Activated CD4-positive, alpha-beta T cell treated with anti-CD3 and anti-CD28 coated beads, Interleukin-2, Interleukin-6, amounts not matched to agents 100 ng/mL and 50 ng/mL, durations not matched to agents 16 hours and 8 hours (primary cell): ENCODE measurements at regions not wholly inside any gene's neighbourhood (a gene's known extent, or its start where the extent isn't known, plus 50 kb on each side); places are given as distances from the start of the nearest gene placed in this dataset.
"Not testable (repeated sequence)": the region's sequence is repeated elsewhere in the genome, so short reads cannot be mapped to it uniquely, and the experiment has no call there.

Source experiments
- DNase-seq: peaks from one replicate; pipeline ENCODE4 v3.0.0-alpha.2; 2020

DNA sequence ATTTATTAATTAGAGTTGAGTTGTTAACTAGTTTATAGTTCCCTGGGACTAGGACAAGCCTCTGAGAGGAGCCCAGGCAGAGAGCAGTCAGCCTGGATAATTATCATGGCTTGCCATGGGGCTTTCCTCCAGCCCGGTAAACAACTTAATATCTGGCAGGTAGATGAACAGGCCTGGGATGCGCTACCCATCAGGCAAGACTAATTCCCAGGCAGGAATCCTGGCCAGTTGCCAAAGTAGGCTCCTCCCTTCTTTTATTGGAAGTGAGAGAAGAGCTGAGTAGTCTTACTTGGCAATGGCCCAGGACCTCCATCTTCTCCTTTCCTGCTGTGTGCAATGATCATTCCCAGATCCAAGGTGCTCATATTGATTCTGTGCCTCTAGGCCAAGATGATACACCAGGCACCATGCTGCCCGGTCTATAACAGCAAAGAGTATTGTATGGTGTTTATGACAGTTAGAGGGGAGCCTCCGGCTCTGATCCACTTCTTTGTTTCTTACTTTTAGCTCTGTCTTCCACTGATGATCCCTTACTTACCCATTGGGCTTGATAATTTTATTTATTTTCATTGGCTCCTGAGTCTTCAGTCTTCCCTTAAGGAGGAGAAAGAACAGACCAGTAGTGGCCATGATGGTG, 408.7 kb downstream of the REEP3 start:
- DNase-seq: no peak

DNA sequence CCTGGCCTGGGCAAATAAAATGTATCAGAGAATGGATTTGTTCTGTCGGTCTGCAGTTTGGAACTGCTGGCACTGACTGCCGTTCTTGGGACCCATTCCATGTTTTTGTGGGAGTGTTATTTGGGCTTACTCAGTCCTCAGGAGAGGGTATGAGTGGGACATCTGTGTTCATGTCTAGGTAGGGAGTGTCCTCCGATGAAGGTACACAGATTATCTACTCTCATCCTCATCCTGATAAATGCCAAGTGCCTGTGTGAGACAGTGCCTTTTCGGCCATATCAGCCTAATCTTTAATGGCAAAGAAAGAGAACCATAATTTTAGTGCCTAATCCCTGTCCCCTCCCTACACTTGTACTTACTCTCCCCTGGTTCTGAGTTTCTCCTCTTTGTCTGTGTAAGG, 409.4 kb downstream of the REEP3 start:
- no peak for DNase-seq

DNA sequence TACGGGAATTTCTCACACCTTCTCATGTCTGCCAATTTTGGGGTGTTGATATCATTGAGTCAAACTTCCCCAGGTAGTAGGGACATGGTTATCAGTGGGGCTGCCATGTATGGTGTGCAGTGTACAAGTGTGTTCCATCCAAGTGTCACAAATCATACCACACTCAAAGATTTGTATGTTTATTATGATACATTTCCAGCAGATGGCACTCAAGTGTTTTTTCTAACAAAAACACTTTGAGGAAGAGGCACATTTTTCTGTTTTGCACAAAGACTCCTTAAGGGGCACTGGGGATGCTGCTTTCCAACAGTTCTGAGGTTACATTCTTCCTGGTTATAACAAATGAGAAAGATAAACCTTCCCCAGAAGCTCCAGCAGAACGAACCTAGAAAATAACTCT, 414.5 kb downstream of the REEP3 start:
- no peak for DNase-seq

DNA sequence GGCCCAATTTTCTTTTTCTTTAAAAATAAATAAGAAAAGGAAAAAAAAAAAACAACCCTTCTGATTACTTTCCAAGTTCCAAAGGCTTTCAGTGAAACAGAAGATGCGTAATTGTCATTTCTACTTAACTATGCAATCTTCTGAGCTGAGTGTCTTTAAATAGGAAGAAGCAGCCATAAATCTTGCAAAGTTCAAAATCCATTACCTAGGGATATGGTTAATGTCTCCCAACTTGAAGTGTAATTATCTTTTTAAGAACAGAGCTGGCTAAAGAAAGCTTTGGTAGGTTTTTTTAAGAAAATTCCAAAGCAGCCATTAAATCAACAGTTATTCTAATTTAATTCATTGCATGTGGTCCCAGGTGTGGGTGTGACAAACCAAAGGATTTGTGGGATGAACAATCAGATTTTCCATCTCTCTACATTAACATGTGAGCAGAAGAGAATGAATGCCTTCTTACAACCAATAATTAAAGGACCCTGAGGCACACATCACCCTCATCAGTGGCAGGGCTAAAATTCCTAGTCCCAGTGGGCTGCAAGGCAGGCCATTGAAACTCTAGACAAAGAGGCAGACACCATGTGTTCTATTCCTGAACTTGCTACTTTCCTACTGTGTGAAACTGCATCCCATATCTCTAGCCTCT, 419.2 kb downstream of the REEP3 start:
- no peak for DNase-seq

DNA sequence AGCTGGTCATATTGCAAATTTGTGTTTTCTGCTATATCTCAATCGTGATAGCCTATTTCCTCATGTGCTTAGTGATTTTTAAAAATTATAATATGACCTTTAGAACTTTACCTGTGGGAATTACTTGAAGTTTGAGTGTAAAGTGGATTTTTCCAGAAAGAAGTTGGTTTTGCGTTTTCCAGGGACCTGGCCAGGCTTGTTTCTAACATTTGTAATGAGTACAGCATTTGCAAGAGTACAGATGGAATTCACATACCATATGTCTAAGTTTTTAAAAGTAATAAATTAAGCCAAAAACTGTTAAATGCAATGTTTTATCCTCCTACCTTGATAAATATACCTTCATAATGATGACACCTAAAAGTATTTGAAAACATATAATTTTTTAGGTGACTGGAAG, 443.2 kb downstream of the REEP3 start:
- no peak for DNase-seq

DNA sequence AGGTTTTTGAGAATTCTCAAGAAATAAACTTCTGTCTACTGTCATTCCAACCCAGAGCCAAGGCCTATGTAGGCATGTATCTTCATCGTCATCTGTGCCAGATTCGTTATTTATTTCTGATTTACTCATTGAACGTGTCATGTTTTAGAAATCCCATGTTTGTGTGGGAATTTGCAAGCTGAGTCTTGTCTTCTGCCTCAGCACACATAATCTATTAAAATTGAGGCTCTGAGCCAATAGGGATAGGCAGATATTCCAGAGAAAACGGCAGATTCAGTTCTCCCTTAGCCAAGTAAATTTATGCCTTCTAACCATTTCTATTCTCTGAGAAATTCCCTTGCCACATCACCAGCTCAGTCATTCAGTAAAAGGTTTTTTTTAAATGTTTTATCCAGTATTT, 444.6 kb downstream of the REEP3 start:
- DNase-seq: no peak

DNA sequence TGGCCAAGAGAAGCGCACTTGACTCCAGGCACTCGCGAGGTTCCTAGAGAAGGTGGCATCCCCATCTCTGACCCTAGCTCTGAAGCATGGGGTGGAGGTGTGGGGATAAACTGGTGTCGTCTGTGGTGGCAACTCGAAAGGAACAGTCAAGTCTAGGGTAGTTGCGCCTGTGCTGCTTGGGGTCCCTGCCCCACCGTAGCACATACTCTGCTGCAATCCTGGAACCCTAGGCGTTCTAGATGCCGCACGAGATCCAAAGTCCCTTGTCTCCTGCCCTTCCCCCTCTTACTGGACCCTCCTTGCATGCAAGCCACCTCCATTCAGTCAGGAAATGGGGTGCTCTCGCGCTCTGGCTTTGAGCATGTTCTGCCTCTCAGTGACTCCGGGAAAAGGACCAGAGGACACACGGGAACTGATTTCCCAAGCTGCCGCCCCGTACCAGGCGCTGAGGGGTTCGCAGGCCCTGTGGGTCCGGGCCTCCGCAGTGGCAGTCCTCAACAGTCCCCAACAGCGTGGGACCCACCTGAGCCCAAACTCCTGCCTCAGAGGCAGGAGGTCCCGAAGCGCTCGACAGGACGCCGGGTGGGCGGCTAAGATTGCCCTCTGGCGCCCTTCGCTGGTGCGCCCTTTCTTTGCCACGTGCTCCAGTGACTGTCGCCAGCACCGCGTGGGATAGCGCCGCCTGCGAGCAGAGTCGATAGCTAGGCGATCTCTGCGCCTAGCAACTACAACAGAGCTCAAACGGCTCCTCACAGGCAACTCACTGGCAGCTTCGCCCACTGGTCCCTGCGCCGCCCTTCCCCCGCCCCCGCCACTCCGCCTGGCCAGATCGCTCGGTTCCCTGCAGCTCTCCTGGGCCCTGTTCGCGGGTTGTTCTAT, 452.0 kb downstream of the REEP3 start:
- DNase-seq: no peak

DNA sequence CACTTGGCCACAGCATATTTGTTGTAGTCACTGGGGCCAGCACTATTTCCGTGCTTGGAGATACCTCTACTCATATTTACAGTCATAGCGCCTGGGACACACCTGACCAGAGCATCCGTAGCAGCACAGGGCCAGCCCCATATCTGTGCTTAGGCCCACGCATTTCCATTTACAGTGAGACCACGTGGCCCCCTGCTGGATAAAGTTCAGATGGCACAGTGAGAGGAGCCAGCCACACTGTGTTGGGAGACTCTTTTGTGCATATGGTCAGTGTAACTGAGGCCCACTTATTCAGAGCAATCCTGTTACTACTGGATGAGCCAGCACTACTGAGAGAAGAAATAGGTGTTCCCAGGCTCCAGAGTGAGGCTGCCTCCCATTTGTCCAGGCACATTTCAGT, 455.3 kb downstream of the REEP3 start:
- DNase-seq: peak; percentile 64

DNA sequence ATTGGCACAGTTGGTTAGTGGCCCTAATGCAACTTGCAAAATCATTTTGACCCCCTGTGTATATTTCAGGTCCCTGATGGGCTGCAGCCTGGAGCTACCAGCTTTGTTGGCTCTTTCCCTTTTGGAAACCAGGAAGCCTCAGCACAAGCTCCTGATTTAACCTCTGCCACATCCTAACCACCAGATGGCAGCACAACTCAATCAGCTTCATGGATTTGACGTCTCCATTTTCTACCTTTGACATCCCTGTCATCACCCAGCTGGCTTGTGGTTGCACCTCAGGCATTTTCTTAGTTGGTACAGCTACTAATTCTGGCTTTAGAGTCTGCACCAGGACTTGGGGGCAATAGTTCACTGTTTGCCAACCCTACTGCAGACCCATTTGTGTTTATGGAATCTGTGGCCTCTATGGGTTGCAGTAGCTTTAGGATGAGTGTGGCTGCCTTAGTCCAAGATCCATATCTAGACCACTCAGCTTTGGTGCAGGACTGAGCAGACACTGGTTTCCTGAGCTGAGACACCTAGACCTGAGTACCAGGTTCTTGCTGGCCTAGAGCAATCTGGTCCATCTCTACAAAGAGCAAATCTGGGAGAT, 456.2 kb downstream of the REEP3 start:
- peak; percentile 54 for DNase-seq

DNA sequence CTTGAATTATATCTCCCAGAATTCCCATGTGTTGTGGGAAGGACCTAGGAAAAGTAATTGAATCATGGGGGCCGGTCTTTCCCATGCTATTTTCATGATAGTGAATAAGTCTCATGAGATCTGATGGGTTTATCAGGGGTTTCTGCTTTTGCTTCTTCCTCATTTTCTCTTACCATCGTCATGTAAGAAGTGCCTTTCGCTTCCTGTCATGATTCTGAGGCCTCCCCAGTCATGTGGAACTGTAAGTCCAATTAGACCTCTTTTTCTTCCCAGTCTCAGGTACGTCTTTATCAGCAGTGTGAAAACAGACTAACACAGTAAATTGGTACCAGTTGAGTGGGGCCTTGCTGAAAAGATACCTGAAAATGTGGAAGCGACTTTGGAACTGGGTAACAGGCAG, 459.7 kb downstream of the REEP3 start:
- DNase-seq: not testable (repeated sequence)

DNA sequence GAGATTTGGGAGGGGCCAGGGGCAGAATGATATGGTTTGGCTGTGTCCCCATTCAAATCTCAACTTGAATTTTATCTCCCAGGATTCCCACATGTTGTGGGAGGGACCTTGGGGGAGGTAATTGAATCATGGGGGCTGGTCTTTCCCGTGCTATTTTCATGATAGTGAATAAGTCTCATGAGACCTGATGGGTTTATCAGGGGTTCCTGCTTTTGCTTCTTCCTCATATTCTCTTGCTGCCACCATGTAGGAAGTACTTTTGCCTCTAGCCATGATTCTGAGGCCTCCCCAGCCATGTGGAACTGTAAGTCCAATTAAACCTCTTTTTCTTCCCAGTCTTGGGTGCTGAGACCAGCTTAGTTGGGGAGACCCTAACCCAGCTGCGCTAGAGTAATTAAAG, 462.9 kb downstream of the REEP3 start:
- DNase-seq: not testable (repeated sequence)

DNA sequence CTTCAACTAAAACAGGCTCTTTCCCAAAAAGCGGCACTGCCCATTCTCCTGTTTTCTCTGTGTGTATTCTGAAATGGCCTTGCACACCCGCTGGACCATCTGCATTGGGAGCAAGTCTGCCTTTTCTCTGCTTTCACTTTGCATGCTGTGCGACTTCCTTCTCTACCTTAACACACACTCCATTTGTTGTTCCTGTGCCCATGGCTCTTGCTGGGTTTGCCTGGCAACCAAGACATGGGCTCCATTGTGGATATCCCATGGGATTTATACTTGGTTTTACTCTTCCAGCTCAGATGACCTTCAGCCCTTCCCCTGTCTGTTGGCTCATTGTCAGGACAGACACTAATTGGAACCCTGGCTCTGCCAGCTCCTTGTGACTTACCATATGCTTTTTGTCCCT, 465.3 kb downstream of the REEP3 start:
- no peak for DNase-seq

DNA sequence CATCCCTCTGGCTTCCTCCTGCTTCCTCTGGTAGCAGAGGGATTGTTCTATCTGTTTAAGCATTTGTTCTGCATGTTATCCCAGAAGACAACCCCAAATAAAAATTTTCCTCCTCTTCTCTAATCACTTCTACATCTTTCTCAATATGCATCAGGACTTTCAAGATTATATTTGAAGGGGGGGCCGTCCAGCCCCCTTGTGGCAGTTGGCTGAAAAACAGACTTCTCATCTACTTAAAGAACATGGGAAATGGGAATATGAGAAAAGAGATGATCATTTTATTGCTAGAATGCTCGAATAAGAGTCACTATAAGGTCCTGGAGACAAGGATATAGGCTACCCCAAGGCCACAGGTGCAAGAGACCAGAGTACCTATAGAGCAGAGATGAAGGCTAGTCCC, 466.0 kb downstream of the REEP3 start:
- no peak for DNase-seq

DNA sequence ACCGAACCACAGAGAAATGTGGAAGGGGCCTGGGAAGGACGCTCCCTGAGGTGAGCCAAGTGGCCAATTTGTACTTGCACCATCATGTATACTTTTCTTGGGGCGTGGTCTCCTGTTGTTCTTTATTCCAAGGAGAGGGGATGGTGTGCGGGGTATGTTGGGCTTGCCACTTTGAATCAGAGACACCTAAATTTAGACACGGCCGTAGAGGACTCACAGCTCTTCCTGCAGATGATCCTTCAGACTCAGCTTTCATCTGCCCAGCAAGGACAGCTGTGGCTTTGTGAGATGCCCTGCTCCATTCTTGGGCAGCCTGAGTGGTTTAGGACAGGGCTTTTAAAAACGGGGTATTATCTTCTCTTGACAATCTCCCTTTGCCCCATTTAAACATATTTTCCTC, 473.2 kb downstream of the REEP3 start:
- no peak for DNase-seq

DNA sequence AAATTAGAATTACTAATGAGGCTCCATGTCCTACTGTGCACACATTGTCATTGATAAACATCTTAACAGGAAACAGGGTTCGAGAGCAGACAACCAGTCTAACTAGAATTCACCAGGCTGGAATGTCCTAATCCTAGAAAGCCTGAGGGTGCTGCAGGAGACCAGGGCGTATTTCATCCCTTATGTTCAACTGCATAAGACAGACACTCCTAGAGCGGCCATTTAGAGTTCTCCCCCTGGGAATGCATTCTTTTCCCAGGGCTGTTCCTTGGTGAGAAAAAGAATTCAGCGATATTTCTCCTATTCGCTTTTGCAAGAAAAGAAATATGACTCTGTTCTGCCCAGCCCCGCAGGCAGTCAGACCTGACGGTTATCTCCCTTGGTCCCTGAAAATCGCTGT, 486.0 kb downstream of the REEP3 start:
- no peak for DNase-seq

DNA sequence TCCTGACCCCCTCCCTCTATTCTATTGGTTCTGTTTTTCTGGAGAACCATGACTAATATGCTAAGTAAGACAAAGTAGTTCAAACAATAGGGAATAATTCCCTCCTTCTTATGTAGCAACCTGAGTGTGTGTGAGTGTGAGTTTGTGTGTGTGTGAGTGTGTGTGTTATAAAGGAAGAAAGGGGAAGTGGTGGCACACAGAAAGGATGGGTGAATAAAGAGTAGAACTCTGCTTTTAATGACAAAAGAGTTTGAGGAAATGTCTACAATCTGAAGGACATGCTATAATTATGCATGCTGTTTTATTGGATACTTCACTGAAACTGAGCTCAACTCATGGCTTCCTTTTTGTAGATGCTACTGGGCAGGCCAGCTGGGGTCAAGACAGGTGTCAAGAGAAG, 489.5 kb downstream of the REEP3 start:
- no peak for DNase-seq

DNA sequence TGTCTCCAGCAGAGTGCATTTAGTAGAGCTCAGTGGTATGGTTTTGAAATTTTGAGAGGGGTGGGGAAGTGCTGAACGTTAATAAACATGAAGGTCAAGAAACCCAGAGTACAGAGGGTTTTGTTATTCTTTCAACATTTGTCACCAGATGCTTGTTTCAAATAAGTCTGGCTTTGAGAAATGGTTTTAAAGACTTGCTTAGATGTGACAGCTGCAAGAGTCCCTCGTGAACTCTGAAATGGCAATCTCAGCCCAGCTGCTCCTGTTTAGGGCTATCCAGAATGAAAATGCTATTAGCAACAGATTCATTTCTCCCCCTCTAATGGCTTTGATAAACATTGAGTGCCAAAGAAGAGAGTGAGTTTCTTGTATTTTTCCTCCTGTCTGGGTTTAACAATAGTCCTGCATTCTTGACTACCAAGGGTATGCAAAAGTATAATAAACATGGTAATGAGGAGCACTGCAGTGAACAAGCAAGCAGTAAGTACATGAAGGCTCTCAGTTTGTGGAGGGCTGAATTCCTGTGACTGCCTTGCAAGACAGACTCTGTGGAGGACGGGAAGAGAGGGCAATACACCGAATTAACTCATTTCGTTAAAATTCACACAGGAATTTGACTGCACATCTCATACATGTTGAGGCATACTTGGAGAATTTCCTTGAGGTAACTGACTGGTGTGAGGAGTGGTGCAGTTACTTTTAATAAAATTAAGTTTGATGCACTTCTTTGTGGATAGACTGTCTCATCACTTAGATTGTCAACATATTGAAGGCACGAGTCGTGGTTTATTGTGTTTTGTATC, 490.9 kb downstream of the REEP3 start:
- no peak for DNase-seq

DNA sequence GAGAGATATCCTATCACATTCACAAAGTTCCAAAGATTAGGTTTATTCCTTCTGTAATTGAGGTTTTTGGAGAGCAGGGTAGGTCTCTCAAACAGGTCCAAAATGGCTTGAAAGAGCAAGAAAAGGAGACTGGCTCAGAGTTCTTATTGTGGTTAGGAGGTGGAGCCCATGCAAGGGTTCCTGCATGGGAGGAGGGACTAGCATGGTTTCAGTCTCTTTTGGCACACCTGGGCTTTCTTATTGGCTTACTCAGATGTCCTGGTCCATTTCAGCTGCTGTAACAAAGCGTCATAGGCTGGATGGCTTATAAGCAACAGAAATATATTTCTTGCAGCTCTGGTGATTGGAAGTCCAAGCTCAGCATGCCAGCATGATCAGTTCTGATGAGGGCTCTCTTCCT, 493.1 kb downstream of the REEP3 start:
- no peak for DNase-seq

DNA sequence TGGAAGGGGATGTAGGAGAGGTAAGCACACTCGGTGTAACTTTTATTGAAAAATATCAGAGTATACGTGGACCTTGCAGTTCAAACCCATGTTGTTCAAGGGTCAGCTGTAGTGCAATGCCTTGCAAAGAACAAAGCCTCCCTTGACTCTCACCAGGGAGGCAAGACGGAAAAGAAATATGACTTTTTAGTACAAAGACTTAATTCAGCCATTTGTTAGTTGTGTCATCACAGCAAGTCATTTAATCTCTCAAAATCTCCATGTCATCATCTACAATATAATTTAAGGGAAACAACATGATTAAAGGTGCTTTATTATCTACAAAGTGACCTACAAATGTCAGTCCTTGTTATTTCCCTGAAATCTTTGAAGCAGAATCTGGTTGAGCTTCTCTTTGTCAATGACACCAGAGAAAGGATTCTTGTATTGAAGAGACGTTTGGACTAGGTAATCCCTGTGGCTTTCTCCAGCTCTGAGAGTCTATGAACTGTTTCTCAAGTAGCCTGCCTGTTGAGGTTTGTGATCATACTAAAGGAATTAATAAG, 502.8 kb downstream of the REEP3 start:
- no peak for DNase-seq

DNA sequence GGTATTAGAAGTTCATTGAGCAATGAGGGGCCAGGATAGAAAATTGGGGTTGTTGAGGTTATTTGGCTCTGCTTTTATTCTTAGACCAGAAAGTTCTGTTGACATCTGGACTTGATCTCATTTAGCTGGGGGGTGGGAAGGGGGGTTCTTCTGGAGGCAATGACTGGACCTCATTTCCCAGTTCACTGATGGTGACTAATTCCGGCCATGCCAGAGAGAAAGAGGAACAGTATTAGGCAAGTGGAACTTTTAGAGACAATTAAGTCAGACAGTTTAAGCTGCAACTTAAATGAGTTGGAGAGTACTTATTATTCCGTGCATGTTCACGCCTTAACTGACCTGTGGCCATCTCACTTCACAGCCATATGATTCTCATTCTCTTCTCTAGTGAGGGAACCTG, 512.5 kb downstream of the REEP3 start:
- DNase-seq: no peak

DNA sequence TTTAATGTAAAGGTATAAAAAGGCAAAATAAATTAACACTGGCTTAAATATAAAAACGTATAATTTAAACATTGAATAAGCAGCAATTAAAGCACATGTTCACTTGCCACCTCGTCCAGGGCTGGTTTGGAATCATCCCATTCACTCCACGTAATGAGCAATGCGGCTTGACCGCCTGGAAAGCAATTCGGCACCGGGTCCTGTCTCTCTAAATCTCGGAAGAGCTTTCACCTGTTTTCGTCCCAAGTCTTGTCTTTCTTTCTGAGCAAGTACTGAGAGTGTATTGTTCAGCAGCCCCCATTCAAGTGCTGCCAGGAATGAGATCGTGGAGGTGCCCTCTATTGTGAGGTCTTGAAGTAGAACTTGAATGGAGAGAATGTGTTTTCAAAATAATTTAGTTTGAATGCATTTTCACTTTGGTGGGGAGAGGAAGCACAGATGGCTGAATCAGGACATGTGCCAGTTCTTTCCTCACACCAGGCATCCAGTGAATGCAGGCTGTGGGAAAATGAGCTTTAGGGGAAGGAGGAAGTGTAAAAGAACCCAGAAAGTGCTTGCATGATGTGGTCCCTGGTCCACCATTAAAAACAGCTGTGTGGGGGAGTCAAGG, 515.2 kb downstream of the REEP3 start:
- DNase-seq: no peak

DNA sequence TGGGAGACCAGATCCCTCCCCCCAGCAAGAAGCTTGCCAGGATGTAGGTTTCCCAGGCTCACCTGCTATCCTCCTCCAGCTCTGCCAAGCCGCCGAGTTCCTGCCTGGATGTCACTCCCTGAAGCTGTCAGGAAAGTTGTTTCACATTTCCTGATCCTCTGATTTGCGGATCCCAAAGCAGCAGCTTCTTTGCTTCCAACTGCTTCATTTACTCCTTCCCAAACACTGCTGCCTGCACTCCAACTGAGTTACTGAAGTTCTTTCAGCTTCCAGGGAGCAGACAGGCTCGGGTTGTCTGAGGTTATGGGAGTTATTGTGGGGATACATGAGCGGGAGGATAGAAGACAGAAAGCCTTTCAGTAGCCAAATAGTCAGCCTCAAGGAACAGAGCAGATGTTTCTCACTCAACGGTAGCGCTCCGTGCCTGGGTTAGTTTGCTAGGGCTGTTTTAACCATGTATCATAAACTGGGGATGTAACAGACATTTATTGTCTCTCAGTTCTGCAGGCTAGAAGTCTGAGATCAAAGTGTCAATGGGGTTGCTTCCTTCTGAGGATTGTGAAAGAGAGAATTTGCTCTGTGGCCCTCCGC, 516.0 kb downstream of the REEP3 start:
- no peak for DNase-seq
